SIG-M5 treated with dmso at 0.1 percent for 504 hours (cell line): ENCODE measurements at regions not wholly inside any gene's neighbourhood (a gene's known extent, or its start where the extent isn't known, plus 50 kb on each side); places are given as distances from the start of the nearest gene placed in this dataset.
"Not testable (repeated sequence)": the region's sequence is repeated elsewhere in the genome, so short reads cannot be mapped to it uniquely, and the experiment has no call there.

Experiments
- DNase-seq: peaks from one replicate; lab custom pipeline; 2025; ENCODE audit not compliant: unreplicated experiment; lab: John Stamatoyannopoulos, UW

DNA sequence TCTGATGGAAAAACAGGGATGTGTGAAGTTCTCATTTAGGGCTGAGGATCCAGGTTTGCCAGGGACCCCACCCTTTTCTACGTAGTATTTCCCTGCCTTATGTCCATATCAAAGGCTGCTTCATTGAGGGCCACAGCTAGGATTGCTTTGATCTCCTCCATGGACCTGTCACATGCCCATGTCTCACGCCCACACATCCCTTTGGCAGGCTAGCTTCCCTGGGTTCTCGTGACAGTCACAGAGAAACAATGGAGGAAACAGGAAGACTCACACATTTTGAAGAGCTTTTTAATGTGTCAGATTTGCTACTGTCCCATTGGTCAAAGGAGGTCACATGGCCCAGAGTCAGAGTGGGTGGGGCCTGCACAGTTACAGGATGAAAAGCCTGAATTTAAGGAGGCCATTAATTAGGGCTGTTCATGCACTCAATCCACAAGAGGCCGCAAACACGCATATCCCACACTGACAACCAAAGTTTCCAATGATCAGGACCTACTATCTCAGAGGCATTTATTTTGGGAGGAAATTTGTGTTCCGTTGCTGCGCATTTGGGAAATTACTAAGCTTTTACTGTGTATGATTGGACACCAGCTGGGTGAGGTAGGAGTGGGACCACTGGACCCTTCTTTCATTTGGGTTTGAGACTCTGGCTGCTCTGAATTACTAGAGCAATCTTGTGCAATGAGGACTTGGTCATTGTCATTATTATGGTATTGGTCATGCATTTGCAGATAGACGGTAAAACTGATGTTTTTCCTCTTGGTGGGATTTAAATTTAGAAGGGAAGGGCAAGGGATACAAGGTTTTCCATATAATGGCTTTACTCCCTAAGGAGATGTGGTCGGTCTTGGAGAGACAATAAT is 266.2 kb downstream of the KTN1 start:
- DNase-seq, result no peak

DNA sequence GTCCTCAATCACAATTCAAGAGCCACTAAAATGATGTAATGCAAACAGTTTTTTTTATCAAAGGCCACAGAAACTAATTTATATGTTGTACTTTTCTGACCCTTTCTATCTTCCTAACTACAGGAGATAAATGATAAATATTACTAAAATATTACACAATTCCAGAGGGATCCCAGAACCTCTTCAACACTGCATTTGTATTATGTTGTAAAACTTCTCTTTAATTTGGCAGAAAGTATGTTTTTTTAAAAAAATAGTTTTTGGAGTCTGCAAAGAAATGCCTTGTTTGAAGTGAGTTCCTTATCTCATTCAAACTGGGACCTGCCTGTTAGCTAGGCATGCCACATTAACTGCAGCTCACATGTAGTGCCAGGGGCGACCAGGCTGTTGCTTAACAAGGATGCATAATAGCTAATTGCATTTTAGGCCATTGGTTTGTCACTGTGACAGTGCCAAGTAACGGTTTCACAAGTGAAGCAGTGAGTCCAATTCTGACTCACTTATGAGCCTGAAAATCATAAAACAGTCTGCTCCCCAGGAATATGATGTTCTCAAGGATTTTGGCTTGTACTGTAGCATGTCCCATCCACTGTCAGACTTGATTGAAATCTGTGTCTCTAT is 266.9 kb downstream of the KTN1 start:
- DNase-seq, result no peak

DNA sequence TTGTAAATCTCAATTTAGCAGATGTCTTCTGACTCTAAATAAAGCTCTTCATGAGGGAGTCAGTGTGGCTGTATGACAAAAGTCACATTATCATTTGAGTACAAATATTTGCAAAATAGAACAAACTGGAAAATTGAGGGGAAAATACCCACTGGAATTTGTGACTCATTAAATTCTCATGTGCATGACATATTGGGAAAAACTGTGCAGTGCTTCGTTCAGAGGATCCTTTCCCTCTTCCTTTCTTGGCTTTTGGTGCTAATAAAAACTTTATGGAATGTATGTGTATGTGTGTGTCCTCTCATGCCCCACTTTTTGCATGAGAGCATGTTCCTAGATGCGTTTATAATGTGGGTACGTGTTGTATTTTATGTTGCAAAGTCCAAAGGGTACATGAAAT is 267.8 kb downstream of the KTN1 start:
- no peak for DNase-seq

DNA sequence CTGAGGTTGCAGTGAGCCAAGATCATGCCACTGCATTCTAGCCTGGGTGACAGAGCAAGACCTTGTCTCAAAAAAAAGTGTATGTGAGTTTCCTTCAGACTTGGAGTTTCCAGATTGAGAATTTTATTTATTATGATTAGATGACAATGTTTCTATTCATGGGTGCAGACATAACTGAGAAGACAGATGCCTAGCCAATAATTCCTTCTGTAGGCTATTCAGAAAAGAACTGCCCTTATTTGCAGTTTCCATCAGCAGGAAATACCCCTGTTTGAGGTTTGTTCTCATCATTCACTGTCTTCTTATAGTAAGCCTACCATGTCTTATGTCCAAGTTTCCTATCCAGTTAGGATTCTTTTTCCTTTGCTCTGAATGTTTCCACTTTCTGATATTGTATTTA is 269.0 kb downstream of the KTN1 start:
- no peak for DNase-seq

DNA sequence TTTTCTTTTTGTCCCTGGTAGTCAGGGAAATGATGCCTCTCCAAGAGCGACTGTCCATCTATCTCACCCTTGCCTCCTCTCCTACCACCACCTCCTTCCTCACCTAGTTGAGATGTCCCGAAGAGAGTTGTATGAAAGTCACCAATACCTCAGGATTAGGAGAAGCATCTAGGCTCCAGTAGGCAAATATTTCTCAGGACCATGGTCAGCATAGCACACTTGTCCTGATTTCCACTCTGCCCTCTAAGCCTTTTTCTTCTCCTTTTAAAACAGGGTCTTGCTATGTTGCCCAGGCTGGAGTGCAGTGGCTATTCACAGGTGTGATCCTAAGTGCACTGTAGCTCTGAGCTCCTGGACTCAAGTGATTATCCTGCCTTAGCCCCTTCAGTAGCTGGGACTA is 268.4 kb upstream of the PELI2 start:
- no peak for DNase-seq

DNA sequence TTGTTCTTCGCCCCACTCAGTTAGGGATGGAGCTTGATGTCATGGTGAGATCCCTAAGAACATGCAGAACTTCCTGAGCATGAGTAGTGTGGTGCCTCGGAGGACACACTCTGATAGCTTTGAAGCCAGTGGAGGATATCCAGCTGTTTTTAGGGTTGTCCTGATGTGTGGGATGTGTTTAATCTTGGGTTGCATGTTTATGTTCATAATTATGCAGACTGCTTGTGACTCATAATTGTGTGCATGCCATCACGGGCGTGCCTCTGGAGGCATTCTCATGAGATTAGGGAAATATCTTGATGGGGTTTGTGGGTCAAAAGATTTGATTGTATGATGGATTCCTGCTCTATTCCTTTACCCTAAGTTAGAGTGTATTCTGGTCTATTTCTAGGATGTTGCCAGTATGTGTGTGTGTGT is 267.4 kb upstream of the PELI2 start:
- no peak for DNase-seq

DNA sequence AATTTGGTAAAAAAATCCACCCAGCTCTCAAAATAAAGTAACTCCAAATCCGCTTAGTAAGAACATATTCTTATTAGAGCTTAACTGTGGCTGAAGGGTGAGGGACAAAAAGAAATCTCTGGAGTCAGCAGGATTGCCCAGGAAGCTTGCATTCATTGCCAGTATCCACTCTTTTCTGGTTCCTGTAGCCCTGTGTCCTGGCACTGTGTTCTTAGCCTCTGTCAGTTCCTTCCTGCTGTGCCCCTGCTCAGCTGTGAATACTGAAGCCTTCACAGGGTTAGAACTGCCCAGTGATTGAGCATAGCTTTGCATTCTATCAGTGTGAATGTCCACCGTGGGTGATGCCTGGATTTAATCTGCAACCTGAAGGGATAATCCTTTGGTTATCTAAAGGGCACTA is 266.9 kb upstream of the PELI2 start:
- DNase-seq, result no peak

DNA sequence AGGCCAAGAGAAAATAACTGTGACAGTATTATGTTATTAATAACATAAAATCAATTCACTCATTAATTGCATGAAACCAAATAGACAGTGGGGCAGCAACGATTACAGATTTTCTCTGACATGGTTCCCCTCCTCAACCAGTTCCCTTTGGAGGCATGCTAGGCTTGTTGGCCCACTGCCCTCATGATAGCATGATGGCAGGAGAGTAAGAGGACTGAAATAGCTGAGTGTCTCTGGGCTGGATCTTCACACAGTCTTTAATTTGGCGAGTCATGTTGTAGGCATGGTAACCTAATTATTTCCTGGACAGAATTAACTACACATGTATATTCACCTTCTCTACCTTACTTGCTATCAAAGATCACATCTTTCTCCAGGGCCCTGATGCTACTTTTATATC is 266.2 kb upstream of the PELI2 start:
- DNase-seq, result no peak

DNA sequence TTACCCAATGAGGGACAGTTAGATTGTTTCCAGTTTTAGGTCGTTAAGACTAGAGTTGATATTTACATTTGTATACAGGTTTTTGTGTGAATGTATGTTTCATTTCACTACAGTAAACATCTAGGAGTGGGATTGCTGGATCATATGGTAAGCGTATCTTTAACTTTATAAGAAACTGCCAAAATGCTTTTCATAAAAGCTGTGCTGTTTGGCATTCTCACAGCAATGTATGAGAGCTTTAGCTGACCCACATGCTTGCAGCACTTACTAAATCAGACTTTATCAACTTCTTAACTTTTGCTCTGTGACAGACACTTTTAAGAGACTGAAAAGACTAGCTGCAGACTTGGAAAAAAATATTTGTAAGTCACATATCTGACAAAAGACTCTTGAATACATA is 262.5 kb upstream of the PELI2 start:
- no peak for DNase-seq

DNA sequence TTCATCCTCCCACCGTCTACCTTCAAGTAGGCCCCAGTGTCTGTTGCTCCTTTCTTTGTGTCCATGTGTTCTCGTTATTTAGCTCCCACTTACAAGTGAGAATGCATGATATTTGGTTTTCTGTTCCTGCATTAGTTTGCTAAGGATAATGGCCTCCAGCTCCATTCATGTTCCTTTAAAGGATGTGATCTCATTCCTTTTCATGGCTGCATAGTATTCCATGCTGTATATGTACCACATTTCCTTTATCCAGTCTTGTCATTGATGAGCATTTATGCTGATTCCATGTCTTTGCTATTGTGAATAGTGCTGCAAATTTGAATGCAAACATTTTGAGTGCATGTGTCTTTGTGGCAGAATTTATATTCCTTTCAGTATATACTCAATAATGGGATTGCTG is 259.6 kb upstream of the PELI2 start:
- no peak for DNase-seq

DNA sequence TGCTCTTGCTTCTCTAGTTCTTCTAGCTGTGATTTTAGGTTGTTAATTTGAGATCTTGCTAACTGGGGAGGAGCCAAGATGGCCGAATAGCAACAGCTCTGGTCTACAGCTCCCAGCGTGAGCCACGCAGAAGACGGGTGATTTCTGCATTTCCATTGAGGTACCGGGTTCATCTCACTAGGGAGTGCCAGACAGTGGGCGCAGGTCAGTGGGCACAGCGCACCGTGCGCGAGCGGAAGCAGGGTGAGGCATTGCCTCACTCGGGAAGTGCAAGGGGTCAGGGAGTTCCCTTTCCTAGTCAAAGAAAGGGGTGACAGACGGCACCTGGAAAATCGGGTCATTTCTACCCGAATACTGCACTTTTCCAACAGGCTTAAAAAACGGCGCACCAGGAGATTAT is 256.6 kb upstream of the PELI2 start:
- DNase-seq, result not testable (repeated sequence)

DNA sequence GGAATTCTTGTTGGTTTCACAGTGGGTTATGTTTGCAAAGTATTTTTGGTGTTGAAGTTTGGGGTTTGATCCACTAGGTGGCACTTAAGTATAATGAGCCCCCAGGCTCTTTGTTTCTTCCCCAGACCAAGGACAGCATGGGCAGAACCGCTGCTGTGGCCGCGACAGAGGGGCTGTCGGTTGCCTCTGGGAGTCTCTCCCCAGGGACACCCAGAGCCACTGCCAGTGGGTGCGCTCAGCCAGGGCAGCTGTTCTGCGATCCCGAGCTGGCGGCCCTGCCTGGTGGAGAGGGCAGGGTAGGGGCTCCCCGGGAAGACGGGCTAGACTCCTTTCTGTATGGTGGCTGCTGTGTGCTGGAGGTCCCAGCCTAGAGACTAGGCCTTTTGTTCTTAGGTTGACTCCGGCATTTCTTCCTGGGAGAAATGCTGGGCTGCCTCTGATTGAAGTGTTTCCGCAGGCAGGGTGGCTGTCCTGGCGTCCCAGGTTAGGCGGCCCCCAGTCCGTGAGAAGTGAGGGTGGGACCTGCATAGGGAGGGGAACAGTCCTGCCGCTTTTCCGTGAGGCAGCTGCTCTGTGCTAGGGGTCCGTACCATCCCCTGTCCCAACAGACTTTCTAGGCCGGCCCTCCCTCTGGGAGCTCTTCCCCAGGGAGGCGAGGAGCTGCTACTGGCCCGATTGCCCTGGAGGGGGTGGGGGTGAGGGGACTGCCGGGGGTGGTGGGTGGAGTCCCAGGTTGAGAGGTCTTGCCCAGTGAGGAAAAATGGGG is 253.1 kb upstream of the PELI2 start:
- peak; percentile 31 for DNase-seq

DNA sequence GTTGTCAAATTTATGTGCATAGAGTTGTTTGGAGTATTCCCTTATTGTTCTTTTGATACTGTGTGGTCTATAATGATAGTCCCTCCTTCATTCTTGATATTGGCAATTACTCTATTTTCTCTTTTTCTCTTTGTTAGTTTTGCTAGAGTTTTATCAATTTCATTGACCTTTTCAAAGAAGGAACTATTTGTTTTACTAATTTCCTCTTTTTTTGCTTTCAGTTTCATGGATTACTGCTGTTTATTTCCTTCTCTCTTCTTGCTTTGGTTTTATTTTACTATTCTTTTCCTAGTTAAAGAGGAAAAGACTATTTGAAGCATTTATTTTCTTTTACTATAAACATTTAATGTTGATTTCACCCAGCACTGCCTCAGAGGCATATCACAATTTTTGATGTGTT is 250.9 kb upstream of the PELI2 start:
- peak; percentile 9 for DNase-seq

DNA sequence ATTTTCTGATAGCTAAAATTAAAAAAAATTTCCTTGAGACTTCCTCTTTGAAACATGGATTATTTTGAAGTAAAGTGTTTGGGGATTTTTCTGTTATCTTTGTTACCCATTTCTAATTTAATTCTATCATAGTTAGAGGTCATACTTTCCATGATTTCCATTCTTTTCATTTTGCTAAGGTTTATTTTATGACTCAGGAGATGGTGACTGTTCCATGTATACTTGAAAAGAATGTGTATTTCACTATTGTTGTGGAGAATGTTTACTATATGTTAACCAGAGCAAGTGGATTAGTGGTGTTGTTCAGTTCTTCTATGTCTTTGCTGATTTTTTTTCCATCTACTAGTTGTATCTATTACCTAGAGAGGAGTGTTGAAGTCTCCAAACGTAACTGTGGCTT is 250.5 kb upstream of the PELI2 start:
- DNase-seq, result no peak

DNA sequence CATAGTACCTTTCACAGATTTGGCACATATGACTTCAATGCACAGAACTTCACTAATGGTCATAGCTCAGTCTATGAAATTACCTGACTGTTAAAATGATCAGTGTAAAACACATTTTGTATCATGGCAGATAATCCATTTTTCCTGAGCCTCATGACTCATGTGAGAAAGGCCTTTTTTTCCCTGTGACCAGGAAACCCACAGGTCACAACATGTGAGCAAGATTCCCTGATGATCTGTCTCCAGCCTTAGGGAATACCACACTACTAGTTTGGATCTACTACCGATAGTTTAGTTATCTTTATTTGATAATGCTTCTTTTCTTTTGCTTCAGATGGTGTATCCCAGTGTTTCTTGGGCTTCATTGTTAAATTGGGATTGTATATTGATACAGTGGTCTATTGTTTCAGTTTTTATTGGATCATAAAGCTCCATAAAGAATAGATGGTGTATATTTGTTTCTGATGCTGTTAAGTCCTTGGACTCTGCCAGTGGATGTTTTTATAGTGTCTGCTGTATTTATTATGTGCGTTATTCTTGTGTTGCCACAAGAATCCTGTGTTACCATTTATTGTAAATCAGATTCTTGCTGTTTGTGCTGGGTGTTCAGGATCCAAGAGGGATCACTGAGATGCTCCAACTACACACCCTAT is 248.7 kb upstream of the PELI2 start:
- no peak for DNase-seq

DNA sequence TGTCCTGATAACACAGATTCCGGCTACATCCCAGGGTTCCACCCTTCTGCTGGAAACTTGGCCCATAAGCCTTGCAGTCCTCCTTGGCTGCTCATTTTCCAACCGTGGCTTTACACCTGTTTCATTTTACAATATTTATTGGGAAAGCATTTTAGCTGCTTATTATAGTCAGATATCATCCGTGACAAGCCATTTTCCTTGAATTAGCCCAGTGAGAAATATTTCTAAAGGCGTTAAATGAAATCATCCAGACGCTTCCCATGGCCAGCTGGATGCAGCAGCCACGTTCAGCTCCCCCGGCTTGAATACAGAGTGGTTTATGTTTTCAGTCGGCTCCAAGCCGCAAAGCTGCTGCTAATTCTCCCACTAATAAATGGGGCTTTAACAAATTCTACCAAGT is 245.0 kb upstream of the PELI2 start:
- no peak for DNase-seq

DNA sequence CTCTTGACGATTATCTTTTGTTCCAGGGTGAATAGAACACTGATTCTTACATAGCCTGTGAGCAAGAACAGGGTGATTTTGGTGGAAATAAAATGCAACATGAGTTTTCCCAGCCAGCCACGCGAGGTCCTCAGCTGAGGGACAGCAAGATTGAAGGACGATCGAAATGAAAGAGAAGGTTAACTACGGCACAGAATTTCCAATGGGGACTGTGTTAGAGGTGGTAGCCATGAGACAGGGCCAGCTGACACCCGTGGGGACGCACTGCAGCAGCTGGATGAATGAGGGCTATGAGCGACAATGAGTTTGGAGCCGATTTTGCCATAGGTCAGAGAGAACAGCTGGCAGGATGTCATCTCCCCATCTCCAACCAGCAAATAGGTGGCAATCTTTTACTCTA is 243.4 kb upstream of the PELI2 start:
- DNase-seq, result no peak

DNA sequence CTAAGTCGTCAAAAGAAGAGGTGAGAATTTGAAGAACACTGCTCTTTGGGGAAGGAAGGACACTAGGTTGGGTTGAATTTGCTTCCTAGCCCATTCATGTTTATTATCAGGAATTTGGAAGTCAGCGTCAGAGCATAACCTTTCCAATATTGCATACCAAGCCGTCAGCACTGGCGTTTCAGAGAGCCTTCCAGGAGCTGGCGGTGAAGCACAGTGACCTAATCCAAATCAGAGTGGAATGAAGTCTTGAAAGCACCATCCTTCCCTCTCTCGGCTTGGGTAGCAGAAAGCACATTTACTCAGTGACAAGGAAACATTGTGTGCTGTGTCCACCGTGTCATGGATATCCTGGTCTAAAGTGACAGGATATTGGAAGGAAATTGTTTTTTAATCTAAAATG is 240.3 kb upstream of the PELI2 start:
- no peak for DNase-seq

DNA sequence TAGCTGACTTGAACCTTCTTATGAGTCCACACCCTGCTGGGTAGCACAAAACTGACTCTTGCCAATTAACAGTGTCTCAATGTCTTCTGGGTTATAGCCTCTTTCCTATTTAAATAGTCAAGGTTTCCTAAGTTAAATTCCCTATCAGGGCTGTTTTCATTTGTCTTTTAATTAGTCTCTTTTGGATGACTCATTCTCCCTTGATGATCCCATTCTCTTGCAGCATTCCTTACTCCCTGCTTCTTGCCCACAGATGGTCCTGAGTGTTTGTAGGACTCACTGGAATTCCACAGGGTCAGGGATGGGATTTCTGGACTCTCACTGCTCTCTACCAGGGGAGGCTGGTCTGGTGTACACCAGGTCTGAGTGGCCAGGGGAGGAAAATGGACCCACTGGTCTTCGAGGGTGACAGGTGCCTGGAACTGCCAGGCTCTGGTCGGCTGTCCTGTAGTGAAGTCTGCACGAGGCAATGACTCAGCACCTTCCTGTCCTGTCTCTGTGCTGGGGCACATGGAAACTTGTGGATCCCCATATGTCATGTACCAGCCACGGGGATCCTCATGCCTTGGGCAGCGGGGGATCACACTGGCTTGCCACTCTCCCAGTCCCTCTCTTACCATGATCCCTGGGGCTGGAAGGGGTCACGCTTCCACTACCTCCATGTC is 236.5 kb upstream of the PELI2 start:
- DNase-seq, result no peak

DNA sequence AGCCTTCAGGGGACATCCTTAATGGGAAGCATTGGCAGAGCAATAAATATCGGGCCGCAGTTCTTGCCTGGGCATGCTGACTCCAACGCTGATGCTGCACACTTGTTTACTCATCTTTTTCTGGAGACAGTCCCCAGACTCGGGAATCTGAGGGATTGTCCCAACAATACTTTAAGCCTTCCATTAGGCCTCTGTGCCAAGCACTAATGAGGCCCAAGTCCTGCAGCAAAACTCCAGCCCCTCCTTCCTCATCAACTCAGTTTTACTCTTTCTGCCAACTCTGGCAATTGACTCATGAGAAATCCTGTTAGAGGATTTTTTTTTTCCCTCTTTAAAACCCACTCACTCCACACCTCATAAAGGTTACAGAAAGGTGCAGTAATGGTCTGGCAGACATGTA is 233.4 kb upstream of the PELI2 start:
- no peak for DNase-seq

DNA sequence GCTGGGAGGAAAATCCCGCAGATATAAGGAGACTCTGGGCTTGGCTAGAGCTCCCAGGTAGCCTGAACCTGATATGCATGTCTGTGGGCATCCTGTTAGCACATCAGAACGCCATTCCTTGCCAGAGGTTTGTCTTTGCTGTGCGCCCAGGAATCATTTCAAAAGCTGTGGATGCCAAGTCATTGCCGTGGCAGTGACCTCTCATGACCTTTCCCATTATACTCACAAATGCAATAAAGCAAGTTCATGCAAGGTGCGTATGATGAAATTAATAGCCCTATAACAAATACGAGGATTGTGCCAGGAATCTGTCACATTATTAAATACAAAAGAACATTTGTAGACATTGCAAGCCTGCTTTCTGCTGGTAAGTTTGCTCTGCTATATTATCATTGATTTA is 229.1 kb upstream of the PELI2 start:
- DNase-seq, result peak; percentile 15
